ENCODE measurements at regions not wholly inside any gene's neighbourhood (a gene's known extent, or its start where the extent isn't known, plus 50 kb on each side); places are given as distances from the start of the nearest gene placed in this dataset.

DNA sequence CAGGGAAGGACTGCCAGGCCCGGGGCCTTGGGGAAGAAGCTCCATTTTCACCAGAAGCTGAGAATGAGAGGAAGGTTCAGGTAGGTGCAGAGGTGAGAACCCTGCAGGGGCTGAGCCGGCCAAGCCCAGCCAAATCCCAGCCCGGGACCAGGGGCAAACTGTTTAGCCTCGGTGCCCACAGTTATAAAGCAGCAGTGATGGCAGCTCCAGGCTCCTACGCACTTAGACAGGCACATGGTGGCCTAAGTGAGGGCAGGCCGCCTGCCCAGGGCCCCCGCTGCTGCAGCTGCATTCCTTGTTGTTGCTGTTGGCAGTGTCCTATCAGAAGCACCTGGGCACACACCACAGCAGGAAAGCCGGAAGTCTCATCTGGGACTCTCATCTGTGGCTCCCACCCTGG, 159.9 kb upstream of the FOXD4L5 start:
- TF ChIP-seq, protein P1, sequence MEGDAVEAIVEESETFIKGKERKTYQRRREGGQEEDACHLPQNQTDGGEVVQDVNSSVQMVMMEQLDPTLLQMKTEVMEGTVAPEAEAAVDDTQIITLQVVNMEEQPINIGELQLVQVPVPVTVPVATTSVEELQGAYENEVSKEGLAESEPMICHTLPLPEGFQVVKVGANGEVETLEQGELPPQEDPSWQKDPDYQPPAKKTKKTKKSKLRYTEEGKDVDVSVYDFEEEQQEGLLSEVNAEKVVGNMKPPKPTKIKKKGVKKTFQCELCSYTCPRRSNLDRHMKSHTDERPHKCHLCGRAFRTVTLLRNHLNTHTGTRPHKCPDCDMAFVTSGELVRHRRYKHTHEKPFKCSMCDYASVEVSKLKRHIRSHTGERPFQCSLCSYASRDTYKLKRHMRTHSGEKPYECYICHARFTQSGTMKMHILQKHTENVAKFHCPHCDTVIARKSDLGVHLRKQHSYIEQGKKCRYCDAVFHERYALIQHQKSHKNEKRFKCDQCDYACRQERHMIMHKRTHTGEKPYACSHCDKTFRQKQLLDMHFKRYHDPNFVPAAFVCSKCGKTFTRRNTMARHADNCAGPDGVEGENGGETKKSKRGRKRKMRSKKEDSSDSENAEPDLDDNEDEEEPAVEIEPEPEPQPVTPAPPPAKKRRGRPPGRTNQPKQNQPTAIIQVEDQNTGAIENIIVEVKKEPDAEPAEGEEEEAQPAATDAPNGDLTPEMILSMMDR (conservative IDR thresholded peaks at IDR 0.05; ENCODE audit: low read depth in 2 of 2) = no peak
- no peak for TF ChIP-seq EZH2phosphoT487 (IDR thresholded peaks at IDR 0.05; ENCODE audit: unreplicated experiment)
- TF ChIP-seq EZH2 (IDR thresholded peaks at IDR 0.05; ENCODE audit: low read depth, unreplicated experiment) = no peak
- TF ChIP-seq, protein P2, sequence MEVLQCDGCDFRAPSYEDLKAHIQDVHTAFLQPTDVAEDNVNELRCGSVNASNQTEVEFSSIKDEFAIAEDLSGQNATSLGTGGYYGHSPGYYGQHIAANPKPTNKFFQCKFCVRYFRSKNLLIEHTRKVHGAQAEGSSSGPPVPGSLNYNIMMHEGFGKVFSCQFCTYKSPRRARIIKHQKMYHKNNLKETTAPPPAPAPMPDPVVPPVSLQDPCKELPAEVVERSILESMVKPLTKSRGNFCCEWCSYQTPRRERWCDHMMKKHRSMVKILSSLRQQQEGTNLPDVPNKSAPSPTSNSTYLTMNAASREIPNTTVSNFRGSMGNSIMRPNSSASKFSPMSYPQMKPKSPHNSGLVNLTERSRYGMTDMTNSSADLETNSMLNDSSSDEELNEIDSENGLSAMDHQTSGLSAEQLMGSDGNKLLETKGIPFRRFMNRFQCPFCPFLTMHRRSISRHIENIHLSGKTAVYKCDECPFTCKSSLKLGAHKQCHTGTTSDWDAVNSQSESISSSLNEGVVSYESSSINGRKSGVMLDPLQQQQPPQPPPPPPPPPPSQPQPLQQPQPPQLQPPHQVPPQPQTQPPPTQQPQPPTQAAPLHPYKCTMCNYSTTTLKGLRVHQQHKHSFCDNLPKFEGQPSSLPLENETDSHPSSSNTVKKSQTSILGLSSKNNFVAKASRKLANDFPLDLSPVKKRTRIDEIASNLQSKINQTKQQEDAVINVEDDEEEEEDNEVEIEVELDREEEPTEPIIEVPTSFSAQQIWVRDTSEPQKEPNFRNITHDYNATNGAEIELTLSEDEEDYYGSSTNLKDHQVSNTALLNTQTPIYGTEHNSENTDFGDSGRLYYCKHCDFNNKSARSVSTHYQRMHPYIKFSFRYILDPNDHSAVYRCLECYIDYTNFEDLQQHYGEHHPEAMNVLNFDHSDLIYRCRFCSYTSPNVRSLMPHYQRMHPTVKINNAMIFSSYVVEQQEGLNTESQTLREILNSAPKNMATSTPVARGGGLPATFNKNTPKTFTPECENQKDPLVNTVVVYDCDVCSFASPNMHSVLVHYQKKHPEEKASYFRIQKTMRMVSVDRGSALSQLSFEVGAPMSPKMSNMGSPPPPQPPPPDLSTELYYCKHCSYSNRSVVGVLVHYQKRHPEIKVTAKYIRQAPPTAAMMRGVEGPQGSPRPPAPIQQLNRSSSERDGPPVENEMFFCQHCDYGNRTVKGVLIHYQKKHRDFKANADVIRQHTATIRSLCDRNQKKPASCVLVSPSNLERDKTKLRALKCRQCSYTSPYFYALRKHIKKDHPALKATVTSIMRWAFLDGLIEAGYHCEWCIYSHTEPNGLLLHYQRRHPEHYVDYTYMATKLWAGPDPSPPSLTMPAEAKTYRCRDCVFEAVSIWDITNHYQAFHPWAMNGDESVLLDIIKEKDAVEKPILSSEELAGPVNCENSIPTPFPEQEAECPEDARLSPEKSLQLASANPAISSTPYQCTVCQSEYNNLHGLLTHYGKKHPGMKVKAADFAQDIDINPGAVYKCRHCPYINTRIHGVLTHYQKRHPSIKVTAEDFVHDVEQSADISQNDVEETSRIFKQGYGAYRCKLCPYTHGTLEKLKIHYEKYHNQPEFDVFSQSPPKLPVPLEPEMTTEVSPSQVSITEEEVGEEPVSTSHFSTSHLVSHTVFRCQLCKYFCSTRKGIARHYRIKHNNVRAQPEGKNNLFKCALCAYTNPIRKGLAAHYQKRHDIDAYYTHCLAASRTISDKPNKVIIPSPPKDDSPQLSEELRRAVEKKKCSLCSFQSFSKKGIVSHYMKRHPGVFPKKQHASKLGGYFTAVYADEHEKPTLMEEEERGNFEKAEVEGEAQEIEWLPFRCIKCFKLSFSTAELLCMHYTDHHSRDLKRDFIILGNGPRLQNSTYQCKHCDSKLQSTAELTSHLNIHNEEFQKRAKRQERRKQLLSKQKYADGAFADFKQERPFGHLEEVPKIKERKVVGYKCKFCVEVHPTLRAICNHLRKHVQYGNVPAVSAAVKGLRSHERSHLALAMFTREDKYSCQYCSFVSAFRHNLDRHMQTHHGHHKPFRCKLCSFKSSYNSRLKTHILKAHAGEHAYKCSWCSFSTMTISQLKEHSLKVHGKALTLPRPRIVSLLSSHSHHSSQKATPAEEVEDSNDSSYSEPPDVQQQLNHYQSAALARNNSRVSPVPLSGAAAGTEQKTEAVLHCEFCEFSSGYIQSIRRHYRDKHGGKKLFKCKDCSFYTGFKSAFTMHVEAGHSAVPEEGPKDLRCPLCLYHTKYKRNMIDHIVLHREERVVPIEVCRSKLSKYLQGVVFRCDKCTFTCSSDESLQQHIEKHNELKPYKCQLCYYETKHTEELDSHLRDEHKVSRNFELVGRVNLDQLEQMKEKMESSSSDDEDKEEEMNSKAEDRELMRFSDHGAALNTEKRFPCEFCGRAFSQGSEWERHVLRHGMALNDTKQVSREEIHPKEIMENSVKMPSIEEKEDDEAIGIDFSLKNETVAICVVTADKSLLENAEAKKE (CRISPR knock-in tag; IDR thresholded peaks at IDR 0.05) = no peak
- no peak for TF ChIP-seq ZNF114 (CRISPR knock-in tag; IDR thresholded peaks at IDR 0.05)
- TF ChIP-seq NANOG (IDR thresholded peaks at IDR 0.05; ENCODE audit: borderline replicate concordance) = no peak

All from GM23338 (cell line).